ENCODE measurements at regions not wholly inside any gene's neighbourhood (a gene's known extent, or its start where the extent isn't known, plus 50 kb on each side); places are given as distances from the start of the nearest gene placed in this dataset.

DNA sequence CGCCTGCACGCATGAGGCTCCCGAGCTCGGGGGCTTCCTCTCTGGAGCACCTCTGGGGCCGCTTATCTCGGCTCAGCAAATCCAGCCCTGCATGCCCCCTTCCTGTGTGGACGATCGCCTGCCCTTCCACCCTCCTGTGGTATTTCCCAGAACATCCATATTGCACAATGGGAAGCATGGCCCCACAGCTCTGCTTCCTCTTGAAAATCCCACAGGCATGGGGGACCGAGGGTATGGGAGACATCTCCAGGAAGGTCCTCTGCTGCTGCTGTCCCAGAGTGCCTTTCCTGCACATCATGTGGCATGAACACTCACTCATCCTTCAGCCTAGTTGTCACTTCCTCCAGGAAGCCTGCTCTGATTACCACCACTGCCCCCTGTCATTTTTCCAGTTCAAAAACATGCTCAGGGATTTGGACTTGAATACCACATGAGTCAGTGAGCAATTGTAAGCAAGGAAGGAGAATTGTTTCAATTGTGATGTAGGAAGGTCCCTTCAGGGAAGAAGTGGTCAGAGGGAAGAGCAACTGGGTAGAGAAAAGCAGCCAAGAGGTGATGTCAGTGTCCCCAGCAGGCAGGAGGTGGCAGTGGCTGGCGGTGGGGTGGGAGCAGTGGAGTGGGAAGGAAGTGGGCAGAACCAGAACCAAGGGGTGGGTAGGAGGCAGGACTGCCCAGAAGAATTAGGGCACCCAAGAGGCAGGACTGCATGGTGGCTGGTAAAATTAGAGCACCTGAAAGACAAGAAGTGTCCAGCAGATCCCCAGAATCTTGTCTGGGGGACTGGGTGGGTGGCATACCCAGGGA, 67.5 kb upstream of the ZMIZ1 start:
- TF ChIP-seq, protein P1, sequence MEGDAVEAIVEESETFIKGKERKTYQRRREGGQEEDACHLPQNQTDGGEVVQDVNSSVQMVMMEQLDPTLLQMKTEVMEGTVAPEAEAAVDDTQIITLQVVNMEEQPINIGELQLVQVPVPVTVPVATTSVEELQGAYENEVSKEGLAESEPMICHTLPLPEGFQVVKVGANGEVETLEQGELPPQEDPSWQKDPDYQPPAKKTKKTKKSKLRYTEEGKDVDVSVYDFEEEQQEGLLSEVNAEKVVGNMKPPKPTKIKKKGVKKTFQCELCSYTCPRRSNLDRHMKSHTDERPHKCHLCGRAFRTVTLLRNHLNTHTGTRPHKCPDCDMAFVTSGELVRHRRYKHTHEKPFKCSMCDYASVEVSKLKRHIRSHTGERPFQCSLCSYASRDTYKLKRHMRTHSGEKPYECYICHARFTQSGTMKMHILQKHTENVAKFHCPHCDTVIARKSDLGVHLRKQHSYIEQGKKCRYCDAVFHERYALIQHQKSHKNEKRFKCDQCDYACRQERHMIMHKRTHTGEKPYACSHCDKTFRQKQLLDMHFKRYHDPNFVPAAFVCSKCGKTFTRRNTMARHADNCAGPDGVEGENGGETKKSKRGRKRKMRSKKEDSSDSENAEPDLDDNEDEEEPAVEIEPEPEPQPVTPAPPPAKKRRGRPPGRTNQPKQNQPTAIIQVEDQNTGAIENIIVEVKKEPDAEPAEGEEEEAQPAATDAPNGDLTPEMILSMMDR (IDR thresholded peaks at IDR 0.05): no peak
- no peak for TF ChIP-seq EZH2 (IDR thresholded peaks at IDR 0.05; ENCODE audit: borderline replicate concordance, insufficient read depth, low read depth, low read length, poor library complexity, severe bottlenecking)
